Neuronal stem cell (in vitro differentiated cells): ENCODE measurements at regions not wholly inside any gene's neighbourhood (a gene's known extent, or its start where the extent isn't known, plus 50 kb on each side); places are given as distances from the start of the nearest gene placed in this dataset.

ENCODE experiments used
- DNase-seq: peaks from one replicate; pipeline ENCODE4 v3.0.0-alpha.2; 2013; ENCODE audit warnings: low spot score
- H2AFZ ChIP-seq: one replicate; pipeline ENCODE4 v1.6.1; 2013; ENCODE audit warnings: mild to moderate bottlenecking, low read length, inconsistent platforms
- H2AK5ac ChIP-seq: 2 replicates; pipeline ENCODE4 v1.6.1; 2013; ENCODE audit warnings: low read depth, mild to moderate bottlenecking, inconsistent platforms, low read length, moderate library complexity, mixed read lengths
- H2BK120ac ChIP-seq: 2 replicates; pipeline ENCODE4 v1.6.1; 2013; ENCODE audit warnings: low read depth, mild to moderate bottlenecking, inconsistent platforms, low read length, moderate library complexity, mixed read lengths
- H2BK12ac ChIP-seq: one replicate; pipeline ENCODE4 v1.6.1; 2013; ENCODE audit warnings: low read length, inconsistent platforms
- H2BK15ac ChIP-seq: 2 replicates; pipeline ENCODE4 v1.6.1; 2013; ENCODE audit warnings: mild to moderate bottlenecking, low read length, inconsistent platforms, mixed read lengths
- H2BK5ac ChIP-seq: one replicate; pipeline ENCODE4 v1.6.1; 2013; ENCODE audit warnings: inconsistent platforms, mild to moderate bottlenecking, low read length, moderate library complexity
- H3K14ac ChIP-seq: one replicate; pipeline ENCODE4 v1.6.1; 2013; ENCODE audit warnings: low read length, inconsistent platforms
- H3K18ac ChIP-seq: 2 replicates; pipeline ENCODE4 v1.6.1; 2013; ENCODE audit warnings: low read length, inconsistent platforms
- H3K23ac ChIP-seq: 2 replicates; pipeline ENCODE4 v1.6.1; 2013; ENCODE audit warnings: low read depth, mild to moderate bottlenecking, mixed read lengths, low read length, inconsistent platforms; ENCODE audit not compliant: poor library complexity
- H3K27ac ChIP-seq: replicated peaks from 3 replicates; pipeline ENCODE4 v1.5.1; 2013; ENCODE audit warnings: low read length, inconsistent platforms
- H3K27me3 ChIP-seq, 3 experiments: 2 replicates each; pipeline ENCODE4 v1.6.1; 2013; ENCODE audit warnings: low read length in 3 of 3, mild to moderate bottlenecking in 2 of 3, inconsistent platforms in 1 of 3, low read depth in 1 of 3, mixed read lengths in 1 of 3, moderate library complexity in 1 of 3; ENCODE audit not compliant: control insufficient read depth in 3 of 3, insufficient read depth in 3 of 3
- H3K36me3 ChIP-seq, 2 donors: replicated peaks in 1 of 2; 2 replicates each; pipeline ENCODE4 v1.6.1; 2013; ENCODE audit warnings: low read length in 2 of 2; ENCODE audit not compliant: control insufficient read depth in 2 of 2, insufficient read depth in 2 of 2
- H3K4ac ChIP-seq: 2 replicates; pipeline ENCODE4 v1.6.1; 2013; ENCODE audit warnings: inconsistent platforms, mild to moderate bottlenecking, low read length, moderate library complexity
- H3K4me1 ChIP-seq, 2 donors: 1 replicate in 1 of 2; 2 replicates in 1 of 2; pipeline ENCODE4 v1.6.1; 2013; ENCODE audit warnings: low read length in 2 of 2, low read depth in 1 of 2; ENCODE audit not compliant: control insufficient read depth in 2 of 2, insufficient read depth in 1 of 2
- H3K4me2 ChIP-seq: one replicate; pipeline ENCODE4 v1.6.1; 2013; ENCODE audit warnings: mild to moderate bottlenecking, low read length, inconsistent platforms; ENCODE audit not compliant: insufficient read depth, poor library complexity, severe bottlenecking
- H3K4me3 ChIP-seq, 2 donors: 2 replicates each; pipeline ENCODE4 v1.5.1; 2013; ENCODE audit warnings: low read length in 2 of 2, mild to moderate bottlenecking in 2 of 2, inconsistent platforms in 1 of 2, moderate library complexity in 1 of 2
- H3K79me1 ChIP-seq: one replicate; pipeline ENCODE4 v1.6.1; 2013; ENCODE audit warnings: low read depth, mild to moderate bottlenecking, inconsistent platforms, low read length, moderate library complexity
- H3K9ac ChIP-seq: one replicate; pipeline ENCODE4 v1.6.1; 2013; ENCODE audit warnings: mild to moderate bottlenecking, low read depth, low read length, inconsistent platforms; ENCODE audit not compliant: poor library complexity
- H3K9me3 ChIP-seq, 2 donors: replicated peaks in 1 of 2; 2 replicates each; pipeline versions ENCODE3 to v1.6.1; 2013; ENCODE audit warnings: low read length in 2 of 2, mild to moderate bottlenecking in 2 of 2, inconsistent platforms in 1 of 2, low read depth in 1 of 2, mixed read lengths in 1 of 2, moderate library complexity in 1 of 2; ENCODE audit not compliant: control insufficient read depth in 2 of 2, insufficient read depth in 1 of 2
- H4K8ac ChIP-seq: one replicate; pipeline ENCODE4 v1.6.1; 2013; ENCODE audit warnings: low read depth, mild to moderate bottlenecking, inconsistent platforms, low read length, moderate library complexity
- H4K91ac ChIP-seq: one replicate; pipeline ENCODE4 v1.6.1; 2013; ENCODE audit warnings: low read length, low read depth, mild to moderate bottlenecking, inconsistent platforms; ENCODE audit not compliant: poor library complexity
- WGBS, 2 donors: extraction: QIAGEN DNeasy Blood & Tissue Kit; methylation state at CpG; one replicate each; pipeline ENCODE4 v1.1.7; 2013; ENCODE audit warnings: missing lambda C conversion rate in 2 of 2, mixed read lengths in 1 of 2; ENCODE audit not compliant: insufficient read length in 2 of 2, insufficient replicate concordance in 1 of 2; ENCODE audit errors: extremely low coverage in 2 of 2; 5-methylcytosine and 5-hydroxymethylcytosine counted together

- Histone ChIP-seq H3K18ac (no peak overlapping the region), H3K4me1 (no peaks in the 10 kb centered on the region)
These were observed 64.2 kb downstream of the TMEM17 start for GRCh38 chr2:62441824-62442223.

DNA sequence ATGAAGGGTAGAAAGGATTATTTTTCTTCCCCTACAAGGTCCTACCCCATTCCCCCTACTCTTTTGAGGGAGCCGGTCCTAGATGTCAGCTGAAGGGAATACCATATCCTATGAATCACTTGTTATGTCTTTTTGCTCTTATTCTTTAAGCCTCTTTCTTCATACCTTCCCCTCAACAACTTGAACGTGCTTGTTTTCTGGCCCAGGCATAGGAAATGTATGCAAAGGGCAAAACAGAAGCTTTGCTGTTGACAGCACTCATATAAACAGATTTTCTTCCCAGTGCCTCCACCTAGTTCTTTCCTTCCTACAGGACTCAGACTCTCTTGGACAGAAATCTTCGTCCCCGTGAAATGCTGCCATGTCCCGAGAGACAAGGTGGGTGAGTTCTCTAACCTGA, 64.6 kb downstream of the TMEM17 start:
- H2AFZ ChIP-seq = no peak overlapping the region
- H3K9ac ChIP-seq = no peak overlapping the region
- no peak overlapping the region for H3K27ac ChIP-seq
- H3K4me2 ChIP-seq = no peak overlapping the region
- no peak overlapping the region for H4K91ac ChIP-seq
- H2BK15ac ChIP-seq = no peak overlapping the region
- H2AK5ac ChIP-seq = no peak overlapping the region
- no peak overlapping the region for H2BK12ac ChIP-seq
- no peaks in the 10 kb centered on the region for H3K79me1 ChIP-seq
- no peak for DNase-seq
- no peak overlapping the region for H2BK5ac ChIP-seq
- no peak overlapping the region for H2BK120ac ChIP-seq
- H3K4me3 ChIP-seq = no peak overlapping the region
- no peak overlapping the region for H3K18ac ChIP-seq
- no peak overlapping the region for H4K8ac ChIP-seq
- H3K9me3 ChIP-seq = no peaks in the 10 kb centered on the region
- no peak overlapping the region for H3K14ac ChIP-seq
- no peaks in the 10 kb centered on the region for H3K4me1 ChIP-seq
- no peak overlapping the region for H3K23ac ChIP-seq
- no peaks in the 10 kb centered on the region for H3K36me3 ChIP-seq
- no peak overlapping the region for H3K4ac ChIP-seq
- WGBS, 2 donors = no CpG with 5 or more reads among the region's 5 CpGs
- peaks cover 0 to 1% (median 0%) of the 10 kb centered on the region in 3 experiments for H3K27me3 ChIP-seq

More at GRCh38 chr2:62441824-62442223, 64.2 kb downstream of the TMEM17 start:
- Histone ChIP-seq H3K23ac (no peak overlapping the region), H2AK5ac (no peak overlapping the region), H3K4me3 (no peak overlapping the region), H3K9me3 (no peaks in the 10 kb centered on the region), H3K4me2 (no peak overlapping the region), H2BK5ac (no peak overlapping the region), H2BK120ac (no peak overlapping the region), H2AFZ (no peak overlapping the region), H3K27ac (no peak overlapping the region), H3K36me3 (no peaks in the 10 kb centered on the region), H3K9ac (no peak overlapping the region), H2BK15ac (no peak overlapping the region), H4K91ac (no peak overlapping the region), H4K8ac (no peak overlapping the region), H3K14ac (no peak overlapping the region), H3K4ac (no peak overlapping the region), H3K79me1 (no peaks in the 10 kb centered on the region), H3K27me3 (peaks cover 0 to 4% (median 0%) of the 10 kb centered on the region in 3 experiments), H2BK12ac (no peak overlapping the region)
- DNase-seq = no peak
- no CpG with 5 or more reads among the region's 6 CpGs for WGBS, 2 donors

- Histone ChIP-seq H3K4me2 (no peak overlapping the region), H3K36me3 (no peaks in the 10 kb centered on the region), H3K9ac (no peak overlapping the region), H3K4me1 (no peaks in the 10 kb centered on the region), H3K18ac (no peak overlapping the region), H4K8ac (no peak overlapping the region), H3K9me3 (no peaks in the 10 kb centered on the region), H3K4me3 (no peak overlapping the region), H2BK12ac (no peak overlapping the region), H2BK5ac (no peak overlapping the region), H3K4ac (no peak overlapping the region), H2AK5ac (no peak overlapping the region), H2BK15ac (no peak overlapping the region), H3K27ac (no peak overlapping the region), H2AFZ (no peak overlapping the region), H3K23ac (no peak overlapping the region), H2BK120ac (no peak overlapping the region), H3K79me1 (no peaks in the 10 kb centered on the region), H3K27me3 (no peaks in the 10 kb centered on the region), H3K14ac (no peak overlapping the region), H4K91ac (no peak overlapping the region)
- WGBS, 2 donors = no CpG with 5 or more reads among the region's 6 CpGs
- DNase-seq = no peak
These were observed 65.6 kb downstream of the TMEM17 start for GRCh38 chr2:62440281-62440946.

- no CpG with 5 or more reads among the region's 3 CpGs for WGBS, 2 donors
- H3K4me1 ChIP-seq = no peaks in the 10 kb centered on the region
- H2AFZ ChIP-seq = no peak overlapping the region
- no peak overlapping the region for H2AK5ac ChIP-seq
- no peak overlapping the region for H3K23ac ChIP-seq
- H3K4me2 ChIP-seq = no peak overlapping the region
- no peak overlapping the region for H3K4ac ChIP-seq
- no peak overlapping the region for H4K8ac ChIP-seq
- no peak for DNase-seq
- no peak overlapping the region for H2BK12ac ChIP-seq
- H3K79me1 ChIP-seq = no peaks in the 10 kb centered on the region
- no peak overlapping the region for H2BK15ac ChIP-seq
- no peak overlapping the region for H3K18ac ChIP-seq
- H4K91ac ChIP-seq = no peak overlapping the region
- H3K27ac ChIP-seq = no peak overlapping the region
- H3K36me3 ChIP-seq = no peaks in the 10 kb centered on the region
- no peak overlapping the region for H2BK120ac ChIP-seq
- no peak overlapping the region for H2BK5ac ChIP-seq
- no peak overlapping the region for H3K9ac ChIP-seq
- H3K14ac ChIP-seq = no peak overlapping the region
- H3K9me3 ChIP-seq = no peaks in the 10 kb centered on the region
- no peaks in the 10 kb centered on the region for H3K27me3 ChIP-seq
- no peak overlapping the region for H3K4me3 ChIP-seq
These were observed 66.6 kb downstream of the TMEM17 start for GRCh38 chr2:62439425-62439824.
